Vagina (tissue), 2 donors: ENCODE measurements at regions not wholly inside any gene's neighbourhood (a gene's known extent, or its start where the extent isn't known, plus 50 kb on each side); places are given as distances from the start of the nearest gene placed in this dataset.

Source experiments
- POLR2A ChIP-seq, 2 donors: fragments of 450-650 bp; IDR thresholded peaks; one replicate each; pipeline ENCODE4 v1.6.1; 2017; ENCODE audit warnings: antibody characterized with exemption in 2 of 2, mild to moderate bottlenecking in 2 of 2, moderate library complexity in 2 of 2
- TF ChIP-seq, protein P1 (sequence below), 3 experiments: fragments of 450-650 bp in 2 of 3; fragments of 200-600 bp in 1 of 3; sonication (generic) in 1 of 3; IDR thresholded peaks; one replicate each; pipeline ENCODE4 v1.5.1; 2017 to 2019; ENCODE audit warnings: antibody characterized with exemption in 3 of 3, mild to moderate bottlenecking in 2 of 3, moderate library complexity in 2 of 3

- no peak for TF ChIP-seq POLR2A (IDR thresholded peaks at IDR 0.05)
- TF ChIP-seq, protein P1, sequence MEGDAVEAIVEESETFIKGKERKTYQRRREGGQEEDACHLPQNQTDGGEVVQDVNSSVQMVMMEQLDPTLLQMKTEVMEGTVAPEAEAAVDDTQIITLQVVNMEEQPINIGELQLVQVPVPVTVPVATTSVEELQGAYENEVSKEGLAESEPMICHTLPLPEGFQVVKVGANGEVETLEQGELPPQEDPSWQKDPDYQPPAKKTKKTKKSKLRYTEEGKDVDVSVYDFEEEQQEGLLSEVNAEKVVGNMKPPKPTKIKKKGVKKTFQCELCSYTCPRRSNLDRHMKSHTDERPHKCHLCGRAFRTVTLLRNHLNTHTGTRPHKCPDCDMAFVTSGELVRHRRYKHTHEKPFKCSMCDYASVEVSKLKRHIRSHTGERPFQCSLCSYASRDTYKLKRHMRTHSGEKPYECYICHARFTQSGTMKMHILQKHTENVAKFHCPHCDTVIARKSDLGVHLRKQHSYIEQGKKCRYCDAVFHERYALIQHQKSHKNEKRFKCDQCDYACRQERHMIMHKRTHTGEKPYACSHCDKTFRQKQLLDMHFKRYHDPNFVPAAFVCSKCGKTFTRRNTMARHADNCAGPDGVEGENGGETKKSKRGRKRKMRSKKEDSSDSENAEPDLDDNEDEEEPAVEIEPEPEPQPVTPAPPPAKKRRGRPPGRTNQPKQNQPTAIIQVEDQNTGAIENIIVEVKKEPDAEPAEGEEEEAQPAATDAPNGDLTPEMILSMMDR (IDR thresholded peaks at IDR 0.05), result no peak
Observed at GRCh38 chr2:212816267-212816666, 277.7 kb upstream of the ERBB4 start.
